Left lung (tissue), 4 donors: ENCODE measurements at regions not wholly inside any gene's neighbourhood (a gene's known extent, or its start where the extent isn't known, plus 50 kb on each side); places are given as distances from the start of the nearest gene placed in this dataset.
"Not testable (repeated sequence)": the region's sequence is repeated elsewhere in the genome, so short reads cannot be mapped to it uniquely, and the experiment has no call there.

Source experiments
- ATAC-seq: fragments of 200-7000 bp; cut with Tn5 transposase; one replicate; pipeline ENCODE4 v1.9.1; 2020; ENCODE audit warnings: moderate library complexity
- DNase-seq, 4 donors: peaks; one replicate each; pipeline ENCODE4 v3.0.0-alpha.2; 2013 to 2020
- H3K27ac ChIP-seq, 2 donors: fragments of 200-600 bp; sonication (generic) in 1 of 2; one replicate each; pipeline versions ENCODE4 v1.5.0 to v1.8.0; 2020 to 2021
- H3K27me3 ChIP-seq, 2 donors: fragments of 200-600 bp; sonication (generic) in 1 of 2; one replicate each; pipeline versions ENCODE4 v1.5.0 to v1.8.0; 2020 to 2021
- H3K36me3 ChIP-seq, 2 donors: fragments of 200-600 bp; sonication (generic) in 1 of 2; one replicate each; pipeline versions ENCODE4 v1.5.0 to v1.8.0; 2020 to 2021
- H3K4me1 ChIP-seq, 2 donors: fragments of 200-600 bp; one replicate each; pipeline ENCODE4 v1.8.0; 2021
- H3K4me3 ChIP-seq, 2 donors: fragments of 200-600 bp; sonication (generic) in 1 of 2; one replicate each; pipeline versions ENCODE4 v1.5.0 to v1.8.0; 2020 to 2021; ENCODE audit warnings: mild to moderate bottlenecking in 1 of 2
- H3K9me3 ChIP-seq, 2 donors: fragments of 200-600 bp; sonication (generic) in 1 of 2; one replicate each; pipeline versions ENCODE4 v1.5.0 to v1.8.0; 2020 to 2021
- CTCF ChIP-seq, 2 donors: fragments of 200-600 bp; sonication (generic) in 1 of 2; IDR thresholded peaks; one replicate each; pipeline versions ENCODE4 v1.5.0 to v1.8.0; 2021; ENCODE audit warnings: antibody characterized with exemption in 2 of 2
- intact Hi-C, 2 donors: fragments of 100-400 bp; cut with DNase I; formaldehyde crosslinking; loops; one replicate each; pipeline versions ENCODE4 v1.11.2 to v1.14.2; 2022
- donor health status: DM: no; HTN: yes; CAD: no.
- donor health status: DM: no; HTN: no; CAD: no.

GRCh38 chr15:34528055-34528754, 55.2 kb downstream of the GOLGA8B start:
- DNase-seq, ATAC-seq, intact Hi-C loops, H3K27me3 ChIP-seq, H3K4me1 ChIP-seq, H3K9me3 ChIP-seq, H3K36me3 ChIP-seq, H3K4me3 ChIP-seq, H3K27ac ChIP-seq: not testable (repeated sequence)

GRCh38 chr15:34527641-34528040, 55.8 kb downstream of the GOLGA8B start:
- DNase-seq, H3K4me3 ChIP-seq, H3K4me1 ChIP-seq, H3K9me3 ChIP-seq, H3K27ac ChIP-seq, H3K36me3 ChIP-seq, ATAC-seq, intact Hi-C loops, H3K27me3 ChIP-seq: not testable (repeated sequence)

- H3K4me3 ChIP-seq, ATAC-seq, H3K36me3 ChIP-seq, H3K27ac ChIP-seq, DNase-seq, intact Hi-C loops, H3K9me3 ChIP-seq, H3K4me1 ChIP-seq: not testable (repeated sequence)
- peaks cover 0 to 15% of the 10 kb centered on the region in 2 donors for H3K27me3 ChIP-seq
- peak in 1 of 2 donors; percentile 40 for TF ChIP-seq CTCF (IDR thresholded peaks at IDR 0.05)
These were observed 59.6 kb downstream of the GOLGA8B start for GRCh38 chr15:34523849-34524248.

GRCh38 chr15:34522601-34523000, 60.9 kb downstream of the GOLGA8B start:
- intact Hi-C loops, H3K27ac ChIP-seq, ATAC-seq, DNase-seq, H3K4me1 ChIP-seq, H3K4me3 ChIP-seq, H3K9me3 ChIP-seq, H3K36me3 ChIP-seq: not testable (repeated sequence)
- peaks cover 0 to 25% of the 10 kb centered on the region in 2 donors for H3K27me3 ChIP-seq

GRCh38 chr15:34521802-34522485, 61.5 kb downstream of the GOLGA8B start:
- intact Hi-C loops: not testable (repeated sequence)

GRCh38 chr15:34520566-34520965, 62.9 kb downstream of the GOLGA8B start:
- Histone ChIP-seq H3K27me3 (peaks cover 0 to 46% of the 10 kb centered on the region in 2 donors), H3K27ac (no peak overlapping the region), H3K9me3 (no peaks in the 10 kb centered on the region), H3K4me1 (no peaks in the 10 kb centered on the region), H3K4me3 (no peak overlapping the region), H3K36me3 (no peaks in the 10 kb centered on the region)
- TF ChIP-seq CTCF (IDR thresholded peaks at IDR 0.05): no peak
- ATAC-seq (no peak), DNase-seq (no peak)
- intact Hi-C loops: no loop called here

More at GRCh38 chr15:34521802-34522485, 61.5 kb downstream of the GOLGA8B start:
- not testable (repeated sequence) for H3K27ac ChIP-seq, H3K4me1 ChIP-seq, ATAC-seq, H3K4me3 ChIP-seq, H3K36me3 ChIP-seq, H3K9me3 ChIP-seq, DNase-seq
- H3K27me3 ChIP-seq: peaks cover 0 to 32% of the 10 kb centered on the region in 2 donors

GRCh38 chr15:34520010-34520409, 63.4 kb downstream of the GOLGA8B start:
- H3K27ac ChIP-seq, intact Hi-C loops, H3K4me1 ChIP-seq, H3K9me3 ChIP-seq, DNase-seq, ATAC-seq, H3K4me3 ChIP-seq, H3K36me3 ChIP-seq: not testable (repeated sequence)
- peaks cover 0 to 50% of the 10 kb centered on the region in 2 donors for H3K27me3 ChIP-seq
